Gastroesophageal sphincter (tissue), 3 donors: ENCODE measurements at regions not wholly inside any gene's neighbourhood (a gene's known extent, or its start where the extent isn't known, plus 50 kb on each side); places are given as distances from the start of the nearest gene placed in this dataset.

Source experiments
- CTCF ChIP-seq, 4 experiments: fragments of 200-600 bp in 2 of 4; fragments of 450-650 bp in 2 of 4; sonication (generic) in 1 of 4; IDR thresholded peaks; one replicate each; pipeline ENCODE4 v1.5.1; 2017 to 2019; ENCODE audit warnings: antibody characterized with exemption in 4 of 4, mild to moderate bottlenecking in 2 of 4, moderate library complexity in 2 of 4
- EP300 ChIP-seq: sonication (generic); formaldehyde crosslinking; IDR thresholded peaks from one replicate; pipeline ENCODE4 v1.6.1; 2017; ENCODE audit warnings: antibody characterized with exemption, mild to moderate bottlenecking
- POLR2A ChIP-seq, 2 donors: fragments of 450-650 bp; IDR thresholded peaks; one replicate each; pipeline ENCODE4 v1.6.1; 2017; ENCODE audit warnings: antibody characterized with exemption in 2 of 2, mild to moderate bottlenecking in 2 of 2, moderate library complexity in 1 of 2
- POLR2AphosphoS5 ChIP-seq: sonication (generic); formaldehyde crosslinking; IDR thresholded peaks from one replicate; pipeline ENCODE4 v1.6.1; 2017; ENCODE audit warnings: antibody characterized with exemption

- no peak for TF ChIP-seq POLR2A (IDR thresholded peaks at IDR 0.05)
- no peak for TF ChIP-seq CTCF (IDR thresholded peaks at IDR 0.05)
- no peak for TF ChIP-seq EP300
- no peak for TF ChIP-seq POLR2AphosphoS5
Measured at GRCh38 chr11:119800171-119800570, 71.2 kb upstream of the NECTIN1 start.
